PC-9 (cell line): ENCODE measurements at regions not wholly inside any gene's neighbourhood (a gene's known extent, or its start where the extent isn't known, plus 50 kb on each side); places are given as distances from the start of the nearest gene placed in this dataset.

Experiments
- CTCF ChIP-seq: fragments of 200-600 bp; sonication (generic); conservative IDR thresholded peaks from 2 replicates; pipeline ENCODE4 v1.6.1; 2017; ENCODE audit warnings: mixed run types, antibody characterized with exemption, mild to moderate bottlenecking, moderate library complexity
- EZH2 ChIP-seq: fragments of 200-600 bp; sonication (generic); IDR thresholded peaks from 2 replicates; pipeline ENCODE4 v1.8.0; 2017; ENCODE audit warnings: antibody characterized with exemption, low read depth

- TF ChIP-seq CTCF, result no peak
- TF ChIP-seq EZH2, result no peak
These were observed 207.4 kb downstream of the FNDC1 start for GRCh38 chr6:159376516-159377158.
